ENCODE measurements at regions not wholly inside any gene's neighbourhood (a gene's known extent, or its start where the extent isn't known, plus 50 kb on each side); places are given as distances from the start of the nearest gene placed in this dataset.
"Not testable (repeated sequence)": the region's sequence is repeated elsewhere in the genome, so short reads cannot be mapped to it uniquely, and the experiment has no call there.

DNA sequence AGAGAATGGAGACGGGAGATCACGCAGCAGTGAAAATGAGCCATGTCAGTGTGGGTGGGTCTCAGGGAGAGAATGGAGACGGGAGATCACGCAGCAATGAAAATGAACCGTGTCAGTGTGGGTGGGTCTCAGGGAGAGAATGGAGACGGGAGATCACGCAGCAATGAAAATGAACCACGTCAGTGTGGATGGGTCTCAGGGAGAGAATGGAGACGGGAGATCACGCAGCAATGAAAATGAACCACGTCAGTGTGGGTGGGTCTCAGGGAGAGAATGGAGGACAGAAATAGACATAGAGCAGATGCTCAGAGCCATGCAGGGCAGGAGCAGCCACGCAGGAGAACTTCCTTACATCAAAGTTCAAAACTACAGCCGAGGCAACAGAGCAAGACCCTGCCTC lies 89.8 kb upstream of the LPCAT1 start:
- TF ChIP-seq, protein P1, sequence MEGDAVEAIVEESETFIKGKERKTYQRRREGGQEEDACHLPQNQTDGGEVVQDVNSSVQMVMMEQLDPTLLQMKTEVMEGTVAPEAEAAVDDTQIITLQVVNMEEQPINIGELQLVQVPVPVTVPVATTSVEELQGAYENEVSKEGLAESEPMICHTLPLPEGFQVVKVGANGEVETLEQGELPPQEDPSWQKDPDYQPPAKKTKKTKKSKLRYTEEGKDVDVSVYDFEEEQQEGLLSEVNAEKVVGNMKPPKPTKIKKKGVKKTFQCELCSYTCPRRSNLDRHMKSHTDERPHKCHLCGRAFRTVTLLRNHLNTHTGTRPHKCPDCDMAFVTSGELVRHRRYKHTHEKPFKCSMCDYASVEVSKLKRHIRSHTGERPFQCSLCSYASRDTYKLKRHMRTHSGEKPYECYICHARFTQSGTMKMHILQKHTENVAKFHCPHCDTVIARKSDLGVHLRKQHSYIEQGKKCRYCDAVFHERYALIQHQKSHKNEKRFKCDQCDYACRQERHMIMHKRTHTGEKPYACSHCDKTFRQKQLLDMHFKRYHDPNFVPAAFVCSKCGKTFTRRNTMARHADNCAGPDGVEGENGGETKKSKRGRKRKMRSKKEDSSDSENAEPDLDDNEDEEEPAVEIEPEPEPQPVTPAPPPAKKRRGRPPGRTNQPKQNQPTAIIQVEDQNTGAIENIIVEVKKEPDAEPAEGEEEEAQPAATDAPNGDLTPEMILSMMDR (IDR thresholded peaks at IDR 0.05; ENCODE audit: poor library complexity): not testable (repeated sequence)
- not testable (repeated sequence) for TF ChIP-seq EZH2phosphoT487 (IDR thresholded peaks at IDR 0.05; ENCODE audit: low read depth, severe bottlenecking, unreplicated experiment)
